GM23338 (cell line): ENCODE measurements at regions not wholly inside any gene's neighbourhood (a gene's known extent, or its start where the extent isn't known, plus 50 kb on each side); places are given as distances from the start of the nearest gene placed in this dataset.

ENCODE experiments used
- ATAC-seq: fragments of 200-7000 bp; cut with Tn5 transposase; 3 replicates; pipeline ENCODE4 v1.9.1; 2020
- DNase-seq: peaks from one replicate; pipeline ENCODE4 v3.0.0-alpha.2; 2015; ENCODE audit warnings: low spot score
- H2AFZ ChIP-seq: fragments of 200-600 bp; sonication (generic); 2 replicates; pipeline ENCODE4 v1.8.0; 2016; ENCODE audit warnings: antibody characterized with exemption, mild to moderate bottlenecking, moderate library complexity
- H3F3A ChIP-seq: fragments of 200-600 bp; sonication (generic); replicated peaks from 2 replicates; pipeline ENCODE4 v1.8.0; 2017; ENCODE audit warnings: antibody characterized with exemption, mixed run types, low read depth
- H3K27ac ChIP-seq: fragments of 200-600 bp; sonication (generic); 2 replicates; pipeline ENCODE4 v1.6.1; 2016; ENCODE audit warnings: low read depth
- H3K27me3 ChIP-seq: fragments of 200-600 bp; sonication (generic); 2 replicates; pipeline ENCODE4 v1.8.0; 2016; ENCODE audit warnings: mild to moderate bottlenecking, mixed run types, moderate library complexity; ENCODE audit not compliant: insufficient read depth
- H3K36me3 ChIP-seq: fragments of 200-600 bp; sonication (generic); 2 replicates; pipeline ENCODE4 v1.8.0; 2016; ENCODE audit warnings: mild to moderate bottlenecking; ENCODE audit not compliant: insufficient read depth
- H3K4me1 ChIP-seq: fragments of 200-600 bp; sonication (generic); 2 replicates; pipeline ENCODE4 v1.8.0; 2016; ENCODE audit warnings: mild to moderate bottlenecking, moderate library complexity; ENCODE audit not compliant: insufficient read depth
- H3K4me2 ChIP-seq: fragments of 200-600 bp; sonication (generic); 2 replicates; pipeline ENCODE4 v1.7.1; 2017; ENCODE audit warnings: mixed run types
- H3K4me3 ChIP-seq: fragments of 200-600 bp; sonication (generic); 2 replicates; pipeline ENCODE4 v1.6.1; 2016; ENCODE audit warnings: mixed run types
- H3K79me2 ChIP-seq: fragments of 200-600 bp; sonication (generic); replicated peaks from 2 replicates; pipeline ENCODE4 v1.8.0; 2017; ENCODE audit warnings: mild to moderate bottlenecking; ENCODE audit not compliant: insufficient read depth
- H3K9me2 ChIP-seq: fragments of 200-600 bp; sonication (generic); 2 replicates; pipeline ENCODE4 v1.8.0; 2017; ENCODE audit not compliant: insufficient read depth
- H4K20me1 ChIP-seq: fragments of 200-600 bp; sonication (generic); replicated peaks from 2 replicates; pipeline ENCODE4 v1.8.0; 2017; ENCODE audit warnings: mild to moderate bottlenecking; ENCODE audit not compliant: insufficient read depth
- H3K27ac Mint-ChIP-seq: 2 replicates; pipeline ENCODE4 v1.8.0; 2020; ENCODE audit warnings: inconsistent platforms, mild to moderate bottlenecking, moderate library complexity, mixed read lengths
- H3K27me3 Mint-ChIP-seq: 3 replicates; pipeline ENCODE4 v1.8.0; 2022; ENCODE audit warnings: low read depth, mild to moderate bottlenecking, moderate library complexity, mixed read lengths, inconsistent platforms; ENCODE audit not compliant: insufficient read depth, poor library complexity
- H3K36me3 Mint-ChIP-seq: 3 replicates; pipeline ENCODE4 v1.8.0; 2021; ENCODE audit warnings: low read depth, mild to moderate bottlenecking, inconsistent platforms, moderate library complexity, mixed read lengths
- H3K4me1 Mint-ChIP-seq: 3 replicates; pipeline ENCODE4 v1.8.0; 2020; ENCODE audit warnings: mild to moderate bottlenecking, inconsistent platforms, mixed read lengths
- H3K4me3 Mint-ChIP-seq: 3 replicates; pipeline ENCODE4 v1.8.0; 2021; ENCODE audit warnings: moderate library complexity, mild to moderate bottlenecking, inconsistent platforms, mixed read lengths
- H3K9me3 Mint-ChIP-seq: 3 replicates; pipeline ENCODE4 v1.8.0; 2020; ENCODE audit warnings: moderate library complexity, mild to moderate bottlenecking, inconsistent platforms, mixed read lengths
- CREB1 ChIP-seq: fragments of 250-450 bp; sonication (Bioruptor Pico); IDR thresholded peaks from 2 replicates; pipeline ENCODE4 v1.5.0; 2020; ENCODE audit warnings: low read depth, mild to moderate bottlenecking, moderate library complexity
- CTCF ChIP-seq, 2 experiments: fragments of 200-600 bp in 1 of 2; sonication (generic) in 1 of 2; conservative IDR thresholded peaks; 2 replicates each; pipeline versions ENCODE4 v1.5.1 to v1.6.1; 2016 to 2017; ENCODE audit warnings: antibody characterized with exemption in 2 of 2, low read depth in 2 of 2, mild to moderate bottlenecking in 2 of 2, moderate library complexity in 1 of 2
- EZH2phosphoT487 ChIP-seq: fragments of 200-600 bp; sonication (generic); IDR thresholded peaks from one replicate; pipeline ENCODE4 v1.8.1; 2018; ENCODE audit warnings: antibody characterized with exemption; ENCODE audit not compliant: unreplicated experiment
- NANOG ChIP-seq: IDR thresholded peaks from 2 replicates; pipeline ENCODE4 v1.6.1; 2016; ENCODE audit warnings: antibody characterized with exemption, borderline replicate concordance
- STAT1 ChIP-seq: IDR thresholded peaks from one replicate; pipeline ENCODE4 v1.6.1; 2016; ENCODE audit warnings: antibody characterized with exemption; ENCODE audit not compliant: unreplicated experiment
- TF ChIP-seq, protein P1 (sequence below): fragments of 250-450 bp; sonication (Bioruptor Pico); IDR thresholded peaks from 2 replicates; pipeline ENCODE4 v1.5.0; 2020; ENCODE audit warnings: mild to moderate bottlenecking, moderate library complexity

GRCh38 chr6:11953641-11954040 lies 58.5 kb upstream of the HIVEP1 start:
- H3K27me3 ChIP-seq, result no peaks in the 10 kb centered on the region
- ATAC-seq (no peak), DNase-seq (no peak)
- peaks cover 4% of the 10 kb centered on the region; the same call in 1 of the 3 replicates for H3K9me3 Mint-ChIP-seq
- no peaks in the 10 kb centered on the region for H3K27me3 Mint-ChIP-seq
- no peaks in the 10 kb centered on the region for H3F3A ChIP-seq
- TF ChIP-seq NANOG, result no peak
- no peak for TF ChIP-seq CTCF (conservative IDR thresholded peaks at IDR 0.05; ENCODE audit: low read depth in 2 of 2)
- TF ChIP-seq EZH2phosphoT487, result no peak
- TF ChIP-seq, protein P1, sequence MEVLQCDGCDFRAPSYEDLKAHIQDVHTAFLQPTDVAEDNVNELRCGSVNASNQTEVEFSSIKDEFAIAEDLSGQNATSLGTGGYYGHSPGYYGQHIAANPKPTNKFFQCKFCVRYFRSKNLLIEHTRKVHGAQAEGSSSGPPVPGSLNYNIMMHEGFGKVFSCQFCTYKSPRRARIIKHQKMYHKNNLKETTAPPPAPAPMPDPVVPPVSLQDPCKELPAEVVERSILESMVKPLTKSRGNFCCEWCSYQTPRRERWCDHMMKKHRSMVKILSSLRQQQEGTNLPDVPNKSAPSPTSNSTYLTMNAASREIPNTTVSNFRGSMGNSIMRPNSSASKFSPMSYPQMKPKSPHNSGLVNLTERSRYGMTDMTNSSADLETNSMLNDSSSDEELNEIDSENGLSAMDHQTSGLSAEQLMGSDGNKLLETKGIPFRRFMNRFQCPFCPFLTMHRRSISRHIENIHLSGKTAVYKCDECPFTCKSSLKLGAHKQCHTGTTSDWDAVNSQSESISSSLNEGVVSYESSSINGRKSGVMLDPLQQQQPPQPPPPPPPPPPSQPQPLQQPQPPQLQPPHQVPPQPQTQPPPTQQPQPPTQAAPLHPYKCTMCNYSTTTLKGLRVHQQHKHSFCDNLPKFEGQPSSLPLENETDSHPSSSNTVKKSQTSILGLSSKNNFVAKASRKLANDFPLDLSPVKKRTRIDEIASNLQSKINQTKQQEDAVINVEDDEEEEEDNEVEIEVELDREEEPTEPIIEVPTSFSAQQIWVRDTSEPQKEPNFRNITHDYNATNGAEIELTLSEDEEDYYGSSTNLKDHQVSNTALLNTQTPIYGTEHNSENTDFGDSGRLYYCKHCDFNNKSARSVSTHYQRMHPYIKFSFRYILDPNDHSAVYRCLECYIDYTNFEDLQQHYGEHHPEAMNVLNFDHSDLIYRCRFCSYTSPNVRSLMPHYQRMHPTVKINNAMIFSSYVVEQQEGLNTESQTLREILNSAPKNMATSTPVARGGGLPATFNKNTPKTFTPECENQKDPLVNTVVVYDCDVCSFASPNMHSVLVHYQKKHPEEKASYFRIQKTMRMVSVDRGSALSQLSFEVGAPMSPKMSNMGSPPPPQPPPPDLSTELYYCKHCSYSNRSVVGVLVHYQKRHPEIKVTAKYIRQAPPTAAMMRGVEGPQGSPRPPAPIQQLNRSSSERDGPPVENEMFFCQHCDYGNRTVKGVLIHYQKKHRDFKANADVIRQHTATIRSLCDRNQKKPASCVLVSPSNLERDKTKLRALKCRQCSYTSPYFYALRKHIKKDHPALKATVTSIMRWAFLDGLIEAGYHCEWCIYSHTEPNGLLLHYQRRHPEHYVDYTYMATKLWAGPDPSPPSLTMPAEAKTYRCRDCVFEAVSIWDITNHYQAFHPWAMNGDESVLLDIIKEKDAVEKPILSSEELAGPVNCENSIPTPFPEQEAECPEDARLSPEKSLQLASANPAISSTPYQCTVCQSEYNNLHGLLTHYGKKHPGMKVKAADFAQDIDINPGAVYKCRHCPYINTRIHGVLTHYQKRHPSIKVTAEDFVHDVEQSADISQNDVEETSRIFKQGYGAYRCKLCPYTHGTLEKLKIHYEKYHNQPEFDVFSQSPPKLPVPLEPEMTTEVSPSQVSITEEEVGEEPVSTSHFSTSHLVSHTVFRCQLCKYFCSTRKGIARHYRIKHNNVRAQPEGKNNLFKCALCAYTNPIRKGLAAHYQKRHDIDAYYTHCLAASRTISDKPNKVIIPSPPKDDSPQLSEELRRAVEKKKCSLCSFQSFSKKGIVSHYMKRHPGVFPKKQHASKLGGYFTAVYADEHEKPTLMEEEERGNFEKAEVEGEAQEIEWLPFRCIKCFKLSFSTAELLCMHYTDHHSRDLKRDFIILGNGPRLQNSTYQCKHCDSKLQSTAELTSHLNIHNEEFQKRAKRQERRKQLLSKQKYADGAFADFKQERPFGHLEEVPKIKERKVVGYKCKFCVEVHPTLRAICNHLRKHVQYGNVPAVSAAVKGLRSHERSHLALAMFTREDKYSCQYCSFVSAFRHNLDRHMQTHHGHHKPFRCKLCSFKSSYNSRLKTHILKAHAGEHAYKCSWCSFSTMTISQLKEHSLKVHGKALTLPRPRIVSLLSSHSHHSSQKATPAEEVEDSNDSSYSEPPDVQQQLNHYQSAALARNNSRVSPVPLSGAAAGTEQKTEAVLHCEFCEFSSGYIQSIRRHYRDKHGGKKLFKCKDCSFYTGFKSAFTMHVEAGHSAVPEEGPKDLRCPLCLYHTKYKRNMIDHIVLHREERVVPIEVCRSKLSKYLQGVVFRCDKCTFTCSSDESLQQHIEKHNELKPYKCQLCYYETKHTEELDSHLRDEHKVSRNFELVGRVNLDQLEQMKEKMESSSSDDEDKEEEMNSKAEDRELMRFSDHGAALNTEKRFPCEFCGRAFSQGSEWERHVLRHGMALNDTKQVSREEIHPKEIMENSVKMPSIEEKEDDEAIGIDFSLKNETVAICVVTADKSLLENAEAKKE (CRISPR knock-in tag), result no peak
- TF ChIP-seq CREB1 (CRISPR knock-in tag), result no peak
- no peak for TF ChIP-seq STAT1
- no peaks in the 10 kb centered on the region for H4K20me1 ChIP-seq
- no peak overlapping the region for H2AFZ ChIP-seq
- H3K4me3 ChIP-seq, result no peak overlapping the region
- no peaks in the 10 kb centered on the region for H3K79me2 ChIP-seq
- H3K4me3 Mint-ChIP-seq, result no peak overlapping the region
- H3K27ac Mint-ChIP-seq, result no peak overlapping the region
- H3K36me3 ChIP-seq, result no peaks in the 10 kb centered on the region
- no peaks in the 10 kb centered on the region for H3K4me1 Mint-ChIP-seq
- H3K27ac ChIP-seq, result no peak overlapping the region
- H3K4me2 ChIP-seq, result no peak overlapping the region
- H3K9me2 ChIP-seq, result no peaks in the 10 kb centered on the region; the same call in 1 of the 2 replicates
- no peaks in the 10 kb centered on the region for H3K4me1 ChIP-seq
- no peaks in the 10 kb centered on the region for H3K36me3 Mint-ChIP-seq
